ENCODE measurements at regions not wholly inside any gene's neighbourhood (a gene's known extent, or its start where the extent isn't known, plus 50 kb on each side); places are given as distances from the start of the nearest gene placed in this dataset.

GRCh38 chr14:51792809-51793208, 67.6 kb upstream of the GNG2 start (continued):
- TF ChIP-seq ZFP91 (CRISPR knock-in tag; IDR thresholded peaks at IDR 0.05; ENCODE audit: borderline replicate concordance) (no peak), SAFB2 (CRISPR knock-in tag; IDR thresholded peaks at IDR 0.05; ENCODE audit: borderline replicate concordance, low read depth) (no peak), DNMT1 (CRISPR knock-in tag; IDR thresholded peaks at IDR 0.05) (no peak)

- Histone ChIP-seq H3K79me2 (ENCODE audit: insufficient read depth, low read length) (no peaks in the 10 kb centered on the region), H3K4me3 (replicated peaks in 1 of 3; ENCODE audit: insufficient read depth in 1 of 3, low read depth in 2 of 3, low read length in 3 of 3) (no peak overlapping the region), H3K36me3 (replicated peaks in 1 of 2; ENCODE audit: control insufficient read depth in 1 of 2, insufficient read depth in 2 of 2, low read length in 2 of 2) (no peaks in the 10 kb centered on the region), H3K9me3 (ENCODE audit: low read length) (no peaks in the 10 kb centered on the region), H3K27ac (ENCODE audit: extremely low read length, insufficient read depth, low read length) (no peak overlapping the region), H3K4me2 (ENCODE audit: low read depth, low read length) (no peak overlapping the region), H4K20me1 (ENCODE audit: insufficient read depth, low read length) (no peaks in the 10 kb centered on the region), H3K4me1 (ENCODE audit: insufficient read depth, low read length) (no peaks in the 10 kb centered on the region), H3K9ac (ENCODE audit: insufficient read depth, low read depth, low read length) (no peak overlapping the region), H3K27me3 (ENCODE audit: control insufficient read depth in 1 of 2, insufficient read depth in 2 of 2, low read length in 2 of 2) (no peaks in the 10 kb centered on the region; a peak in 1 of 5 replicates), H2AFZ (ENCODE audit: low read length) (no peak overlapping the region)
- DNase-seq (ENCODE audit: low spot score) (no peak), ATAC-seq (no peak), FAIRE-seq (no peak)
- no TSS peak for BruUV-seq (replicated peaks)
- intact Hi-C loops (cut with micrococcal nuclease; ENCODE audit: unreplicated experiment) = no loop called here
- POLR2A ChIA-PET = no interaction called here
- CTCF ChIA-PET (ENCODE audit: low intra/inter-chr PET ratio, low total read pairs) = no interaction called here
- WGBS (ENCODE audit: low lambda C conversion rate) = 0% methylated on average over 2 of the region's 2 CpGs
- in situ Hi-C loops (cut with HindIII; ENCODE audit: extremely low pct_ligation_motif_present, low pct_unique_long_range_greater_than_20kb) = no loop called here
- TF ChIP-seq BCLAF1 (IDR thresholded peaks at IDR 0.05) (no peak), ZNF768 (CRISPR knock-in tag; IDR thresholded peaks at IDR 0.05) (no peak)
Measured at GRCh38 chr14:51805541-51805940, 54.9 kb upstream of the GNG2 start.
